ENCODE measurements at regions not wholly inside any gene's neighbourhood (a gene's known extent, or its start where the extent isn't known, plus 50 kb on each side); places are given as distances from the start of the nearest gene placed in this dataset.

DNA sequence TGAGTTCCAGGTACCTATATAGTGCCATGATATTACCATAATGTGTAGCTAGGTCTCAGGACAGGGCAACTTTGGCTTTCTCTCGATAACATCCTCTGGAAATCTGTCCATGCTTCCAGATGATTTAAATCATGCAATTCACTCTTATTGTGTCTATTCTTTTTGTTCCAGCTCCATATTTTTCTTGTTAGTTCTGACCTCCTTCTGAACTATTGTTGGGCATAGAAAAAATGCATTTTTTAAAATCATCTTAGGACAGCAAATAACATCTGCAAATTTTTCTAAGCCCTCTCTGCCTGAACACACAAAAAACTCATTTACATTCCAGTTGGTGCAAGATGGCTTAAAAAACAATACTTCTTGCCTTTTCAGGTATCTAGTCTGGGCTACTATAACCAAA is 1561.0 kb upstream of the MIR17HG start:
- Histone ChIP-seq H3K27me3 (ENCODE audit: control insufficient read depth in 5 of 5, insufficient read depth in 4 of 5, low read length in 5 of 5) (no peaks in the 10 kb centered on the region), H3K36me3 (ENCODE audit: control insufficient read depth in 5 of 5, insufficient read depth in 5 of 5, low read length in 5 of 5) (no peaks in the 10 kb centered on the region), H3K4me3 (ENCODE audit: low read depth in 1 of 5, low read length in 5 of 5) (no peak overlapping the region), H3K9me3 (ENCODE audit: control insufficient read depth in 5 of 5, low read length in 5 of 5) (peaks cover 0 to 2% (median 0%) of the 10 kb centered on the region in 5 donors), H3K4me1 (ENCODE audit: control insufficient read depth in 5 of 5, insufficient read depth in 5 of 5, low read length in 5 of 5) (no peaks in the 10 kb centered on the region), H3K27ac (ENCODE audit: low read depth, low read length) (no peak overlapping the region), H3K9ac (ENCODE audit: low read length in 5 of 5) (no peak overlapping the region)

DNA sequence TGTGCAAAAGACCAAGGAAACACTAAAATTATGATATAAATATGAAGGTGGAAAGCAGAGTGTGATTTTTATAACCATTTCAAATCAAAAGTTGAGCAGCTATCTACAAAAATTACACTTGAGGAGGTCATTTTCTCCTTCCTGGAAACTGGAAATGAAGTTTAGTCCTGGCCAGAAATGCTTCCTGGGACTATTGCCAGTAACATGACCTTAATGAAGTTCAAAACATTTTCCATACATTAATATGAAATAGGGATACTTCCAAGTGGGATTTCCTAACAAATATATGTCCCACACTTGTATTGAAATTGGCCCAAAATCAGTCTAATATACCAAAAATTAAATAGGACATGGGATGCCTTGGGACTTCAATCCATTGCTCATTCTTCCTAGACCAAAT is 1556.8 kb upstream of the MIR17HG start:
- Histone ChIP-seq H3K4me3 (ENCODE audit: low read depth in 1 of 5, low read length in 5 of 5) (no peak overlapping the region), H3K27me3 (ENCODE audit: control insufficient read depth in 5 of 5, insufficient read depth in 4 of 5, low read length in 5 of 5) (no peaks in the 10 kb centered on the region), H3K9me3 (ENCODE audit: control insufficient read depth in 5 of 5, low read length in 5 of 5) (peaks cover 0 to 3% (median 0%) of the 10 kb centered on the region in 5 donors), H3K36me3 (ENCODE audit: control insufficient read depth in 5 of 5, insufficient read depth in 5 of 5, low read length in 5 of 5) (no peaks in the 10 kb centered on the region), H3K27ac (ENCODE audit: low read depth, low read length) (no peak overlapping the region), H3K4me1 (ENCODE audit: control insufficient read depth in 5 of 5, insufficient read depth in 5 of 5, low read length in 5 of 5) (no peaks in the 10 kb centered on the region), H3K9ac (ENCODE audit: low read length in 5 of 5) (no peak overlapping the region)

DNA sequence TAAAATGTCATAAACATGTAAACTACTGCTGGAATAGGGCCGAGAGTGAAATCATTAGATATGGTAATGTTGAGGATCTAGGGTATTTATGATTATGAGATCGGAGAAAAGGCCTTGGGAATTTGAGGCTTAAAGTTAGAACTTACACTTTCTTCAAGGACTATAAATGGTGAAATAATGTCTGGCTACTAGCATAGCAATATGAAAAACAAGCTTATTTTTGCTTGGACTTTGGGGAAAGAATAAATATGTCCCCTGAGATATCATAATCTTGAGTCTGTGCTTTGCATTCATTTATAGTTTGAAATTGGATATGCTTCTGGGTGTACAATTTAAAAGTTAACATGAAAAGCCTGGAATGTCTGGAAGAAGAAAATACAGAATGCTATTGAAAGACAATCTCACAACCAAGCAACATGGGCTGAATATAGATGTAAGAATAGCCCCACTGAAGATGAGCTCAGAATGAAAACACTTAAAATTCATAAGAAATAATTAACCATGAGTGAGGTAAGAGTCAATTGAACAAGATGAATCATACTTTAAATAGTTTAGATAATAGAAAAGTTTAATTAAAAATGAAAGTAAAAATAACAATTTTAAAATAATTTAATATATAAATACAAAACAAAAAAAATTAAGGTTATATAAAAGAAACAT is 1555.4 kb upstream of the MIR17HG start:
- no peak overlapping the region for H3K9ac ChIP-seq (ENCODE audit: low read length in 5 of 5)
- H3K27me3 ChIP-seq (ENCODE audit: control insufficient read depth in 5 of 5, insufficient read depth in 4 of 5, low read length in 5 of 5), result no peaks in the 10 kb centered on the region
- no peaks in the 10 kb centered on the region for H3K36me3 ChIP-seq (ENCODE audit: control insufficient read depth in 5 of 5, insufficient read depth in 5 of 5, low read length in 5 of 5)
- H3K4me1 ChIP-seq (ENCODE audit: control insufficient read depth in 5 of 5, insufficient read depth in 5 of 5, low read length in 5 of 5), result no peaks in the 10 kb centered on the region
- H3K27ac ChIP-seq (ENCODE audit: low read depth, low read length), result no peak overlapping the region
- H3K9me3 ChIP-seq (ENCODE audit: control insufficient read depth in 5 of 5, low read length in 5 of 5), result peaks cover 0 to 3% (median 0%) of the 10 kb centered on the region in 5 donors
- no peak overlapping the region for H3K4me3 ChIP-seq (ENCODE audit: low read depth in 1 of 5, low read length in 5 of 5)

DNA sequence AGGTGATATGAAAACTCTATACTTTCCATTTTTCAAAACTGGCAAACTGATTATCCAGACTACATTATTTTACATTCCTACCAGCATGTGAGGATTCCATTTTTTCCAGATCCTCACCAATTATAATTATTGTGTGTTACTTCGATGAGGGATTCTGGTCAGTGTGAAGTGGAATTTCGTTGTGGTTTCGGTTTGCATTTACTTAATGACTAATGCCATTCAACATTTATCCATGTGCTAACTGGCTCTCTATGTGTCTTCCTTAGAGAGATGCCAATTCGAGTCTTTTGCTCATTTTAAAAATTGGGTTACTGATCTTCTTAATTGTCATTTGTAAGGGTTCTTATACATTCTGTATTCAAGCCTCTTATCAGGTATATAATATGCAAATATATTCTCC is 1551.3 kb upstream of the MIR17HG start:
- H3K36me3 ChIP-seq (ENCODE audit: control insufficient read depth in 5 of 5, insufficient read depth in 5 of 5, low read length in 5 of 5), result no peaks in the 10 kb centered on the region
- H3K27me3 ChIP-seq (ENCODE audit: control insufficient read depth in 5 of 5, insufficient read depth in 4 of 5, low read length in 5 of 5), result no peaks in the 10 kb centered on the region
- no peak overlapping the region for H3K9ac ChIP-seq (ENCODE audit: low read length in 5 of 5)
- H3K27ac ChIP-seq (ENCODE audit: low read depth, low read length), result no peak overlapping the region
- H3K4me1 ChIP-seq (ENCODE audit: control insufficient read depth in 5 of 5, insufficient read depth in 5 of 5, low read length in 5 of 5), result no peaks in the 10 kb centered on the region
- H3K9me3 ChIP-seq (ENCODE audit: control insufficient read depth in 5 of 5, low read length in 5 of 5), result peaks cover 0 to 3% (median 0%) of the 10 kb centered on the region in 5 donors
- no peak overlapping the region for H3K4me3 ChIP-seq (ENCODE audit: low read depth in 1 of 5, low read length in 5 of 5)

DNA sequence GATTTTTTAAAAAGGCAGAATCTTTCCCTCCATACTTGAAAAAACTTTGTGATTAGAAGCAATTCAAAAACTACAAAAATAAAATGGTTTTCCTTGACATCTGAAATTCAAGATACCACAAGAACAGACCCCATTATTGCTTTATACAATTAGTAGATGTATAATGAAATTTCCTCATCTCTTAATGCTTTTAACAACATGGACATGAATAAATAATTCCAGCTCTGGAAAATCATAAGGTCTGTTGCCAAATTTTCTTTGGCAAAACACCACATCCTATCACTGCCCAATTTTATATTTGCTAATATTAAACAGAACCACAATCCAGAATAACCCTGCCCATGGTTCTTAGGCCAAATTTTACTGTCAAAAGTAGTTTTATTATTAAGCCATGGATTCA is 1543.6 kb upstream of the MIR17HG start:
- H3K27ac ChIP-seq (ENCODE audit: low read depth, low read length), result no peak overlapping the region

DNA sequence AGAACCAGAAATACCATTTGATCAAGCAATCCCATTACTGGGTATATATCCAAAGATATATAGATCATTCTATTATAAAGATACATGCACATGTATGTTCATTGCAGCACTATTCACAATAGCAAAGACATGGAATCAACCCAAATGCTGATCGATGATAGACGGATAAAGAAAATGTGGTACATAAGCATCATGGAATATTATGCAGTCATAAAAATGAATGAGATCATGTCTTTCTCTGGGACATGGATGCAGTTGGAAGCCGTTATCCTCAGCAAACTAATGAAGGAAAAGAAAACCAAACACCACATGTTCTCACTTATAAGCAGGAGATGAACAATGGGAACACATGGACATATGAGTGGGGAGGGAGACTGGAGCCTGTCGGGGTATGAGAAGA is 1540.9 kb upstream of the MIR17HG start:
- Histone ChIP-seq H3K4me3 (ENCODE audit: low read depth in 1 of 5, low read length in 5 of 5) (no peak overlapping the region), H3K36me3 (ENCODE audit: control insufficient read depth in 5 of 5, insufficient read depth in 5 of 5, low read length in 5 of 5) (no peaks in the 10 kb centered on the region), H3K9me3 (ENCODE audit: control insufficient read depth in 5 of 5, low read length in 5 of 5) (no peaks in the 10 kb centered on the region), H3K27me3 (ENCODE audit: control insufficient read depth in 5 of 5, insufficient read depth in 4 of 5, low read length in 5 of 5) (no peaks in the 10 kb centered on the region), H3K27ac (ENCODE audit: low read depth, low read length) (no peak overlapping the region), H3K9ac (ENCODE audit: low read length in 5 of 5) (no peak overlapping the region), H3K4me1 (ENCODE audit: control insufficient read depth in 5 of 5, insufficient read depth in 5 of 5, low read length in 5 of 5) (no peaks in the 10 kb centered on the region)

More for the DNA sequence above, 1543.6 kb upstream of the MIR17HG start:
- no peaks in the 10 kb centered on the region for H3K27me3 ChIP-seq (ENCODE audit: control insufficient read depth in 5 of 5, insufficient read depth in 4 of 5, low read length in 5 of 5)
- H3K9ac ChIP-seq (ENCODE audit: low read length in 5 of 5), result no peak overlapping the region
- H3K36me3 ChIP-seq (ENCODE audit: control insufficient read depth in 5 of 5, insufficient read depth in 5 of 5, low read length in 5 of 5), result no peaks in the 10 kb centered on the region
- H3K9me3 ChIP-seq (ENCODE audit: control insufficient read depth in 5 of 5, low read length in 5 of 5), result no peaks in the 10 kb centered on the region
- no peaks in the 10 kb centered on the region for H3K4me1 ChIP-seq (ENCODE audit: control insufficient read depth in 5 of 5, insufficient read depth in 5 of 5, low read length in 5 of 5)
- no peak overlapping the region for H3K4me3 ChIP-seq (ENCODE audit: low read depth in 1 of 5, low read length in 5 of 5)

DNA sequence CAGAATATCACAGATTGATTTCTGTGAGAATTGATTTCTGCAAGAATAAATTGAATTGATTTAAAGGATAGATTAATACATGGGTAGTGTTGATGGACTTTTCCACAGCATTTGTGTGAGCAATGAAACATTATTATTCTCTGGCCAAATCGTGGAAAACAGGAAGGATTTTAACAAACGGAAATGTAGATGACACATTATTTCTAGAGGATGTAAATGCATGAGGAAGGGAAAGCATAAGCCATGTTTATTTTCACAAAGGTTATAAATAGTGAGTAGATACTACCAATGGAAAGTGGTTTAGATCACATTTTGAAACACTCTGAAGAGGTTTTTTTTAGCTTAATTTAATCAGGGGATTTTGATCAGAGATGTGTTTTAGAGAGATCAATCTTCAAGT is 1534.6 kb upstream of the MIR17HG start:
- peaks cover 0 to 6% (median 0%) of the 10 kb centered on the region in 5 donors for H3K9me3 ChIP-seq (ENCODE audit: control insufficient read depth in 5 of 5, low read length in 5 of 5)
- no peaks in the 10 kb centered on the region for H3K27me3 ChIP-seq (ENCODE audit: control insufficient read depth in 5 of 5, insufficient read depth in 4 of 5, low read length in 5 of 5)
- no peaks in the 10 kb centered on the region for H3K36me3 ChIP-seq (ENCODE audit: control insufficient read depth in 5 of 5, insufficient read depth in 5 of 5, low read length in 5 of 5)
- H3K4me3 ChIP-seq (ENCODE audit: low read depth in 1 of 5, low read length in 5 of 5), result no peak overlapping the region
- H3K27ac ChIP-seq (ENCODE audit: low read depth, low read length), result no peak overlapping the region
- no peaks in the 10 kb centered on the region for H3K4me1 ChIP-seq (ENCODE audit: control insufficient read depth in 5 of 5, insufficient read depth in 5 of 5, low read length in 5 of 5)
- H3K9ac ChIP-seq (ENCODE audit: low read length in 5 of 5), result no peak overlapping the region

DNA sequence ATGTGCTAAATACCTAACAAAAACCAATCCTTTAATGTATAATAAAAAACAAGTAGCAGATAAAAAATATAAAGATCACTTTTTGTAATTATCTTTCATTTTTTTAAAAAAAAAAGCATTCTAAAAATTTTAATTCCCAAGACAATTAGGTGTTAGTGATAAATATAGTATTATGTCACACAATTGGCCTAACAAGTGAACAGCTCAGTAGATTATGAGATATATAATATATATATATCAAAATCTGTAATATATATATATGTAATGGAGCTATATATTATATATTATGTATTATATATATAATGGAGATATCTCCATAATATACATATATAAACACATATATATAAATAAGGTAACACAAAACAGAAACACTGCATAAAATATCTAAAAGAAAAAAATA is 1531.1 kb upstream of the MIR17HG start:
- peaks cover 0 to 9% (median 0%) of the 10 kb centered on the region in 5 donors for H3K9me3 ChIP-seq (ENCODE audit: control insufficient read depth in 5 of 5, low read length in 5 of 5)
- no peaks in the 10 kb centered on the region for H3K27me3 ChIP-seq (ENCODE audit: control insufficient read depth in 5 of 5, insufficient read depth in 4 of 5, low read length in 5 of 5)
- H3K4me3 ChIP-seq (ENCODE audit: low read depth in 1 of 5, low read length in 5 of 5), result no peak overlapping the region
- peaks cover 0 to 2% (median 0%) of the 10 kb centered on the region in 5 donors for H3K4me1 ChIP-seq (ENCODE audit: control insufficient read depth in 5 of 5, insufficient read depth in 5 of 5, low read length in 5 of 5)
- no peaks in the 10 kb centered on the region for H3K36me3 ChIP-seq (ENCODE audit: control insufficient read depth in 5 of 5, insufficient read depth in 5 of 5, low read length in 5 of 5)
- no peak overlapping the region for H3K27ac ChIP-seq (ENCODE audit: low read depth, low read length)
- H3K9ac ChIP-seq (ENCODE audit: low read length in 5 of 5), result no peak overlapping the region

DNA sequence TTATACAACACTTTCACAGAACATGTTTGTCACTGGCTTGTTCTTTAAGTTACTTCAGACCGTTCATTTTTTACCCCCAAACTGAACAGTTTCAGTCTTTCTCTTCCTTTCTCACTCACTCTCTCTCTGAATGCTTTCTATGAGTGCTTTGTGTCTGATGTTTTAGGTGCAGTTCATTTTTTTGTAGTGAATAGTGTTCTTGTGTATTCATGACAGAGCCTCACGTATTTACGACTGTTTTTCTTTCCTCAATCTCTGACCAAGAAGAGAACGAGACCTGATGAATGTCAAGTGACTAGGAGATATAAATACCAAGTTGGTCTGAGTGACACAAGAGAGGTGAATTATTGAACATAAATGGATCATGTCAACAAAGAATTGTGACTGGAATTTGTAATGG is 1525.0 kb upstream of the MIR17HG start:
- Histone ChIP-seq H3K4me3 (ENCODE audit: low read depth in 1 of 5, low read length in 5 of 5) (no peak overlapping the region), H3K9ac (ENCODE audit: low read length in 5 of 5) (no peak overlapping the region), H3K9me3 (ENCODE audit: control insufficient read depth in 5 of 5, low read length in 5 of 5) (peaks cover 0 to 7% (median 0%) of the 10 kb centered on the region in 5 donors), H3K36me3 (ENCODE audit: control insufficient read depth in 5 of 5, insufficient read depth in 5 of 5, low read length in 5 of 5) (no peaks in the 10 kb centered on the region), H3K27ac (ENCODE audit: low read depth, low read length) (no peak overlapping the region), H3K27me3 (ENCODE audit: control insufficient read depth in 5 of 5, insufficient read depth in 4 of 5, low read length in 5 of 5) (no peaks in the 10 kb centered on the region), H3K4me1 (ENCODE audit: control insufficient read depth in 5 of 5, insufficient read depth in 5 of 5, low read length in 5 of 5) (peaks cover 0 to 4% (median 0%) of the 10 kb centered on the region in 5 donors)

DNA sequence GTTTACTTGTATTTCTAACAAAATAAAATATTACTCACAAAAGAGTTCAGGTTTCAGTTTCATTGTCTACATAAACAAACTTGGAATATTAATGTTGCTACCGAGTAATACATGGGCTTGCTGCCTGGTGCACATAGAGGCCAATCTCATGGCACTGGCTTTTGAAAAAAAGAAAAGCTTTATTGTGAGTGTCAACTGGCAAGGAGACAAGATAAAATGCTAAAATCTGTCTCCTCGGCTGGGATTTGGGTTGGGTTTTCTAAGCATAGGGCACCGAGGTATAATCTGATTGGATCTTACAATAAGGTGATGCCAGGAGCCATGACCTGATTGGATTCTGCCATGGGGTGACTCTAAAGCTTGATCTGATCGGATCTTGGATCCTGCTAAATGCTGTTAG is 1519.9 kb upstream of the MIR17HG start:
- Histone ChIP-seq H3K4me1 (ENCODE audit: control insufficient read depth in 5 of 5, insufficient read depth in 5 of 5, low read length in 5 of 5) (peaks cover 0 to 18% (median 6%) of the 10 kb centered on the region in 5 donors), H3K27me3 (ENCODE audit: control insufficient read depth in 5 of 5, insufficient read depth in 4 of 5, low read length in 5 of 5) (no peaks in the 10 kb centered on the region)

More for the DNA sequence above, 1519.9 kb upstream of the MIR17HG start:
- Histone ChIP-seq H3K27ac (ENCODE audit: low read depth, low read length) (no peak overlapping the region), H3K9me3 (ENCODE audit: control insufficient read depth in 5 of 5, low read length in 5 of 5) (no peaks in the 10 kb centered on the region), H3K4me3 (ENCODE audit: low read depth in 1 of 5, low read length in 5 of 5) (no peak overlapping the region), H3K9ac (ENCODE audit: low read length in 5 of 5) (no peak overlapping the region), H3K36me3 (ENCODE audit: control insufficient read depth in 5 of 5, insufficient read depth in 5 of 5, low read length in 5 of 5) (no peaks in the 10 kb centered on the region)

Data from subcutaneous abdominal adipose tissue (tissue), 5 donors.